ENCODE measurements at regions not wholly inside any gene's neighbourhood (a gene's known extent, or its start where the extent isn't known, plus 50 kb on each side); places are given as distances from the start of the nearest gene placed in this dataset.

DNA sequence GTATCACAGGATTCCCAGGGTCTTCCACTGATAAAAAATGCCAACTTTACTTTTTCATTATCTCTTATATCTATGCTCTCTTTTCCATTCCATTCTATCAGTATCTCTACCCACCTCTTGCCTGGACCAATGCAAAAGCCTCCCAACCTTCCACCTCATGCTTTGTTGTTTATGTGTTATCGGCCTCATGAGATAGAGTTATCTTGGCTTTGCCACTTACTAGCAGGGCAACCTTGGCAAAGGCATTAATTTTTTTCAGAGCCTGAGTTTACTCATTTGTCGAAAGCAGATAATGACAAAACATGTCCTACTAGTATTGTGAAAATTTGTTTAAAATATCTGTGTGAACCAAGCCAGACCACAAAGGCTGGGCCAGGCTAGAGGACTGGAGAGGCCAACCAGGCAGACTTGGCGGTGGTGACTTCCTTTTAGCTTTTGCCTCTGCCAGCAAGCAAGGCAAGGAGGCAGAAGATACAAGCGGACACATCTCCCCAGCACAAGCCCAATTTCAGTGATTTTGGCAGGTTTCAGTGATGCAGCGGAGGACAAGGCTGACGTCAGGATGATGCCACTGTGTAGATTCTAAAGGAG, 106.9 kb downstream of the ADAMTS15 start:
- TF ChIP-seq CTCF (IDR thresholded peaks at IDR 0.05) (no peak), EP300 (IDR thresholded peaks at IDR 0.05; ENCODE audit: low read depth) (no peak), POLR2AphosphoS5 (IDR thresholded peaks at IDR 0.05) (no peak), POLR2A (IDR thresholded peaks at IDR 0.05) (no peak)

Measured in transverse colon (tissue), 4 donors.